Esophagus squamous epithelium (tissue), 5 donors: ENCODE measurements at regions not wholly inside any gene's neighbourhood (a gene's known extent, or its start where the extent isn't known, plus 50 kb on each side); places are given as distances from the start of the nearest gene placed in this dataset.

Experiments
- DNase-seq: peaks from one replicate; lab custom pipeline; 2025; lab: John Stamatoyannopoulos, UW
- H3K27ac ChIP-seq, 4 donors: fragments of 200-600 bp; sonication (generic); one replicate each; pipeline ENCODE4 v1.5.1; 2016 to 2019; ENCODE audit warnings: mild to moderate bottlenecking in 1 of 4
- H3K27me3 ChIP-seq, 4 donors: fragments of 200-600 bp; sonication (generic); 1 replicate in 3 of 4; 2 replicates in 1 of 4; pipeline versions ENCODE4 v1.5.1 to v1.6.0; 2017 to 2021; ENCODE audit warnings: antibody characterized with exemption in 1 of 4
- H3K36me3 ChIP-seq, 3 donors: fragments of 200-600 bp; sonication (generic); one replicate each; pipeline ENCODE4 v1.5.1; 2016 to 2019
- H3K4me1 ChIP-seq, 3 donors: fragments of 200-600 bp; sonication (generic); one replicate each; pipeline ENCODE4 v1.5.1; 2017 to 2019
- H3K4me3 ChIP-seq, 4 donors: fragments of 200-600 bp; sonication (generic); 1 replicate in 3 of 4; 2 replicates in 1 of 4; pipeline ENCODE4 v1.5.1; 2016 to 2019; ENCODE audit warnings: mild to moderate bottlenecking in 2 of 4, moderate library complexity in 1 of 4
- H3K9me3 ChIP-seq, 3 donors: fragments of 200-600 bp; sonication (generic); one replicate each; pipeline ENCODE4 v1.5.1; 2016 to 2019
- POLR2A ChIP-seq, 4 donors: fragments of 450-650 bp; IDR thresholded peaks; one replicate each; pipeline ENCODE4 v1.6.1; 2017; ENCODE audit warnings: antibody characterized with exemption in 4 of 4, mild to moderate bottlenecking in 4 of 4, moderate library complexity in 3 of 4
- WGBS, 2 donors: methylation state at CpG; one replicate each; pipeline ENCODE4 v1.1.5; 2018; 5-methylcytosine and 5-hydroxymethylcytosine counted together
- intact Hi-C: fragments of 100-400 bp; cut with DNase I; formaldehyde crosslinking; loops from one replicate; pipeline ENCODE4 v1.15.0; 2022
- TF ChIP-seq, protein P1 (sequence below), 6 experiments: fragments of 450-650 bp in 4 of 6; fragments of 200-600 bp in 2 of 6; sonication (generic) in 2 of 6; IDR thresholded peaks; one replicate each; pipeline ENCODE4 v1.5.1; 2016 to 2019; ENCODE audit warnings: antibody characterized with exemption in 6 of 6, mild to moderate bottlenecking in 4 of 6, moderate library complexity in 4 of 6
- donor health status: DM: yes; HTN: yes; CAD: no.

DNA sequence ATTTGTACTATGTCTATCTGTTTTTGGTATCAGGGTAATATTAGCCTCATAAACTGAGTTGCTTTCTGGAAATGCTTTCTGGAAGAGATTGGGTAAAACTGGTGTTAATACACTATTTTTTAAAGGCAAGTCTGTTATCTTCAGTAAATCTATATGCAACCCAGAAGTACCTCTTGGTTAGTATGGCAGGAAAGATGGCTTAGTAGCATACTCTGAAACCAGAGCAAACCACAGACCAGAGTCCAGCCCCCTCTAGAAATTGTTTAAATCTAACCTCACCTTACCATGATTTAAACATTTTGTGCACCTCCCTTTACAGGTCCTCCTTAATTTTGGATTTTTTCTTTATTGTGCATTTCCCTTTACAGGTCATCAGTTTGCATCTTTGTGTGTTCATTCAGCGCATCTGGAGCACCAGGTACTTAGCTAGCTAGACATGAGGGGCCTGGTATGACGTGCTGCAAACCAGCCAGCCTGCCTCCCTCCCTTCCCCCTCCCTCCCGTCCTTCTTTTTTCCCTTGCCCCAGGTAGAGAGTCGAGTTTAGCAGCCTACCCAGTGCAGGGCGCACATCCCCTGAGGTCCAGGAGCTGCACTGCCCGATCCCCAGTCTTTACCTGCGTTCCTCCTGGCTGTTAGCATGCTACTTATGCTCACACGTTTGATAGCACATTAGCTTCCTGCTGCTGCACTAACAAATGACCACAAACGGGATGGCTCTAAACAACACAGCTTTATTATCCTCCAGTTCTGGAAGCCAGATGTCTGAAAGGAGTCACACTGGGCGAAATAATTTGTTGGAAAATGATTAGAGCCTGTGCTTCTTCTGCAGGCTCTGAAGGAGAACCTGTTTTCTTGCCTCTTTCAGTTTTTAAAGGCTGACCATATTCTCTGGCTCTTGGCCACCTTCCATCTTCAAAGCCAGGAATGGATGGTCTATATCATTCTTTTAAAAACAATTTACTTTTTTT is 299.9 kb upstream of the HABP2 start:
- 51 to 59% methylated on average over 10 of the region's 10 CpGs for WGBS, 2 donors
- H3K4me3 ChIP-seq: no peak overlapping the region
- no peaks in the 10 kb centered on the region for H3K9me3 ChIP-seq
- intact Hi-C loops: no loop called here
- DNase-seq: no peak
- H3K27me3 ChIP-seq: peaks cover 0 to 4% (median 0%) of the 10 kb centered on the region in 4 donors
- no peak overlapping the region for H3K27ac ChIP-seq
- no peaks in the 10 kb centered on the region for H3K36me3 ChIP-seq
- TF ChIP-seq POLR2A (IDR thresholded peaks at IDR 0.05): no peak
- TF ChIP-seq, protein P1, sequence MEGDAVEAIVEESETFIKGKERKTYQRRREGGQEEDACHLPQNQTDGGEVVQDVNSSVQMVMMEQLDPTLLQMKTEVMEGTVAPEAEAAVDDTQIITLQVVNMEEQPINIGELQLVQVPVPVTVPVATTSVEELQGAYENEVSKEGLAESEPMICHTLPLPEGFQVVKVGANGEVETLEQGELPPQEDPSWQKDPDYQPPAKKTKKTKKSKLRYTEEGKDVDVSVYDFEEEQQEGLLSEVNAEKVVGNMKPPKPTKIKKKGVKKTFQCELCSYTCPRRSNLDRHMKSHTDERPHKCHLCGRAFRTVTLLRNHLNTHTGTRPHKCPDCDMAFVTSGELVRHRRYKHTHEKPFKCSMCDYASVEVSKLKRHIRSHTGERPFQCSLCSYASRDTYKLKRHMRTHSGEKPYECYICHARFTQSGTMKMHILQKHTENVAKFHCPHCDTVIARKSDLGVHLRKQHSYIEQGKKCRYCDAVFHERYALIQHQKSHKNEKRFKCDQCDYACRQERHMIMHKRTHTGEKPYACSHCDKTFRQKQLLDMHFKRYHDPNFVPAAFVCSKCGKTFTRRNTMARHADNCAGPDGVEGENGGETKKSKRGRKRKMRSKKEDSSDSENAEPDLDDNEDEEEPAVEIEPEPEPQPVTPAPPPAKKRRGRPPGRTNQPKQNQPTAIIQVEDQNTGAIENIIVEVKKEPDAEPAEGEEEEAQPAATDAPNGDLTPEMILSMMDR (IDR thresholded peaks at IDR 0.05): no peak
- no peaks in the 10 kb centered on the region for H3K4me1 ChIP-seq

DNA sequence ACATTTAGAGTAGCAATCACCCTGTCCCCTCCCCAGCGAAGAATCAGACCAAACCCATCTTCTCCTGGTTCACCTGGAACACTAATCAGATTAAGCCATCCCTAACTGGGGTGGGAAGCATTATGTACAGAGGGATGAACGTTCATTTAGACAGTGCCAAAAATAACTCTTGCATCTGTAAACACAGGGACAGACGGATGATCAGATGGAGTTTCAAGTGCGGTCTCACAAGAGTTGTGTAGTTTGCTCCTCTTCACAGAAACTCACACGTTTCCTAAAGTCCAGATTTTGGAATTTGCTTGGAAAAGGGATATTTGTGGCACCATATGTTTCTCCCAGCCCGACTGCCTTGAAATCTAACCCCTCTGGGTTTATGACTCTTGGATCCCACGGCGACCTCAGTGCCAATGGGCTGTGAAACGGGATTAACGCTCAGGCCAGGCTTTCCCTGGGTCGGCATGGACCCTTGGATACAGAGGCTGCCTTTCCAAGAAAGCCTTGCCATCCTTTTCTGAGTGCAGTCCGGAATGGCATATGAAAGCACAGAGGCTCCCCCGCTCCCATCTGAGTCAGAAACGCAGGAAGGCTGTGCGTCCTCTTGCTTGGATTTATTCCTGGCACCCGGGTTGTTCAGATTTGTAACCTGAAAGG is 293.2 kb upstream of the HABP2 start:
- no peak for DNase-seq
- H3K36me3 ChIP-seq: no peaks in the 10 kb centered on the region
- no peak overlapping the region for H3K27ac ChIP-seq
- H3K4me3 ChIP-seq: no peak overlapping the region
- TF ChIP-seq POLR2A (IDR thresholded peaks at IDR 0.05): no peak
- TF ChIP-seq, protein P1 (IDR thresholded peaks at IDR 0.05): no peak
- H3K9me3 ChIP-seq: no peaks in the 10 kb centered on the region
- H3K27me3 ChIP-seq: peaks cover 0 to 47% (median 0%) of the 10 kb centered on the region in 4 donors
- H3K4me1 ChIP-seq: no peaks in the 10 kb centered on the region
- intact Hi-C loops: no loop called here
- 65 to 69% methylated on average over 12 to 15 of the region's 16 CpGs for WGBS, 2 donors

DNA sequence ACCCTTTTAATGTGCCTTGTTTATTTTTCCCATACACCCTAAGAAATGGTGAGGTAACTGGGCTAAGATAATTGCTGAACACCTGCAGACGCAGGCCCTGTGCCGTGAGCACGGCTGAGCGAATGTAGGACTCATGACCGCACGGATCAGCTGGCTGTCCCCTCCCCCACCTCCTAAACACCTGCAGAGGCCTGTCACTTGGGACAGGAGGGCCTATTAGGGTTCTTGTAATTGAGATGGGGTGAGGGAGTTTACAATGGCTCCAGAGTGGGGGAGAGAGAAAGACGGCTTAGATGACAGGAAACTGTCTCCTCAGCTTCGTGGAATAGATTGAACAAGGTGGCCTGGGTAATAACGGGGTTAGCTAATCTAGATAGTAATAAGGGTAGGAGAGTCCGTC is 291.7 kb upstream of the HABP2 start:
- intact Hi-C loops: no loop called here
- no peaks in the 10 kb centered on the region for H3K4me1 ChIP-seq
- no peak for DNase-seq

DNA sequence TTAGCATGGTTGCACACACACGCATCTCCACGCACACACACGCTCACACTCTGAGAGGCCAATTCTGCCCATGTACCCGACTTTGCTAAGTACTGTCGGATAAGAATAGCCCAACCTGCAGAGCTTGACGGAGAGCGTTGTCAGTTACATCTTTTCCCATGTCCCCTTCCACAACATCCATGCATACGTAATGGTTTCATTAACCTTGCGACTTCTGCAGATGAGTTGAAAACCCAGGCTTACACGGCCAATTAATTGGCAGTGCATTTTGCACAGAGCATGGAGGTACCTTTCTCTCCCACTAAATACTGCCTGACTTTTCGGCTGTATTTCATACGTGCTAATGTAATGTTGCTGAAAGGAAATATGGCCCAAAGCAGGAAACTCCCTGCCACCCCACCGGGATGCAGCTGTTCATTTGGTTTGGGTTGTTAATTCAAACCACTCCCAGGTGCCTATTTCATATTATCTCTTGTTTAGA is 291.2 kb upstream of the HABP2 start:
- no peaks in the 10 kb centered on the region for H3K36me3 ChIP-seq
- no peak for TF ChIP-seq POLR2A (IDR thresholded peaks at IDR 0.05)
- TF ChIP-seq, protein P1 (IDR thresholded peaks at IDR 0.05): no peak
- DNase-seq: no peak
- H3K27ac ChIP-seq: no peak overlapping the region
- H3K9me3 ChIP-seq: no peaks in the 10 kb centered on the region
- H3K27me3 ChIP-seq: peaks cover 0 to 47% (median 0%) of the 10 kb centered on the region in 4 donors
- intact Hi-C loops: no loop called here
- no peak overlapping the region for H3K4me3 ChIP-seq
- WGBS, 2 donors: 71 to 84% methylated on average over 12 to 13 of the region's 13 CpGs
- no peaks in the 10 kb centered on the region for H3K4me1 ChIP-seq

More for the DNA sequence above, 291.7 kb upstream of the HABP2 start:
- H3K27me3 ChIP-seq: peaks cover 0 to 47% (median 0%) of the 10 kb centered on the region in 4 donors
- H3K9me3 ChIP-seq: no peaks in the 10 kb centered on the region
- no peaks in the 10 kb centered on the region for H3K36me3 ChIP-seq
- 72 to 84% methylated on average over 9 to 10 of the region's 10 CpGs for WGBS, 2 donors
- no peak overlapping the region for H3K27ac ChIP-seq
- TF ChIP-seq, protein P1 (IDR thresholded peaks at IDR 0.05): no peak
- TF ChIP-seq POLR2A (IDR thresholded peaks at IDR 0.05): no peak
- no peak overlapping the region for H3K4me3 ChIP-seq

DNA sequence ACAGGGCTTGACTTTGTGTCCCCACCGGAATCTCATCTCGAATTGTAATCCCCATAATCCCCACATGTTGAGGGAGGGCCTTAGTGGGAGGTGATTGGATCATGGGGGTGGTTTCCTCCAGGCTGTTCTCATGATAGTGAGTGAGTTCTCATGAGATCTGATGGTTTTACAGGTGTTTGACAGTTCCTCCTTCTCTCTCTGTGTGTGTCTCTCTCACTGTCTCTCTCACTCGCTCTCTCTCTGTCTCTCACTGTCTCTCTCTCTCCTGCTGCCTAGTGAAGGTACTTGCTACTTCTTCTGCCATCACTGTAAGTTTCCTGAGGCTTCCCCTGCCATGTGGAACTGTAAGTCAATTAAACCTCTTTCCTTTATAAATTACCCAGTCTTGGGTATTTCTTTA is 289.8 kb upstream of the HABP2 start:
- intact Hi-C loops: no loop called here
- Histone ChIP-seq H3K36me3 (no peaks in the 10 kb centered on the region), H3K9me3 (no peaks in the 10 kb centered on the region), H3K27ac (no peak overlapping the region), H3K4me3 (no peak overlapping the region), H3K27me3 (peaks cover 0 to 42% (median 0%) of the 10 kb centered on the region in 4 donors), H3K4me1 (peaks cover 0 to 6% (median 0%) of the 10 kb centered on the region in 3 donors)
- no peak for DNase-seq
- 88 to 93% methylated on average over 3 of the region's 3 CpGs for WGBS, 2 donors
- TF ChIP-seq, protein P1 (IDR thresholded peaks at IDR 0.05): no peak
- no peak for TF ChIP-seq POLR2A (IDR thresholded peaks at IDR 0.05)
